Activated naive CD4-positive, alpha-beta T cell treated with anti-CD3 and anti-CD28 coated beads, Interleukin-2, amount 50 U/mL, for 24 hours (primary cell): ENCODE measurements at regions not wholly inside any gene's neighbourhood (a gene's known extent, or its start where the extent isn't known, plus 50 kb on each side); places are given as distances from the start of the nearest gene placed in this dataset.
"Not testable (repeated sequence)": the region's sequence is repeated elsewhere in the genome, so short reads cannot be mapped to it uniquely, and the experiment has no call there.

Experiments
- H3K27ac Mint-ChIP-seq: one replicate; pipeline ENCODE4 v1.8.0; 2021; ENCODE audit warnings: mild to moderate bottlenecking, mixed read lengths
- H3K27me3 Mint-ChIP-seq: one replicate; pipeline ENCODE4 v1.8.0; 2021; ENCODE audit warnings: mixed read lengths
- H3K36me3 Mint-ChIP-seq: one replicate; pipeline ENCODE4 v1.8.0; 2021; ENCODE audit warnings: mixed read lengths
- H3K4me1 Mint-ChIP-seq: one replicate; pipeline ENCODE4 v1.8.0; 2021; ENCODE audit warnings: mixed read lengths
- H3K4me3 Mint-ChIP-seq: one replicate; pipeline ENCODE4 v1.8.0; 2021; ENCODE audit warnings: mild to moderate bottlenecking, mixed read lengths
- H3K9me3 Mint-ChIP-seq: one replicate; pipeline ENCODE4 v1.8.0; 2021; ENCODE audit warnings: mixed read lengths

GRCh38 chr5:87199246-87199645 is 68.4 kb upstream of the RASA1 start:
- peaks cover 16% of the 10 kb centered on the region for H3K4me1 Mint-ChIP-seq
- not testable (repeated sequence) for H3K27me3 Mint-ChIP-seq, H3K9me3 Mint-ChIP-seq, H3K4me3 Mint-ChIP-seq, H3K27ac Mint-ChIP-seq, H3K36me3 Mint-ChIP-seq

- H3K4me1 Mint-ChIP-seq: peaks cover 12% of the 10 kb centered on the region
- not testable (repeated sequence) for H3K27me3 Mint-ChIP-seq, H3K27ac Mint-ChIP-seq, H3K9me3 Mint-ChIP-seq, H3K36me3 Mint-ChIP-seq, H3K4me3 Mint-ChIP-seq
Measured at GRCh38 chr5:87199704-87200103, 68.0 kb upstream of the RASA1 start.

- Mint-ChIP-seq H3K27me3 (no peaks in the 10 kb centered on the region), H3K27ac (no peak overlapping the region)
Measured at GRCh38 chr5:87210076-87210475, 57.6 kb upstream of the RASA1 start.

GRCh38 chr5:87210743-87211142 is 56.9 kb upstream of the RASA1 start:
- no peaks in the 10 kb centered on the region for H3K36me3 Mint-ChIP-seq
- H3K27ac Mint-ChIP-seq: peak overlapping the region; percentile 18
- H3K4me1 Mint-ChIP-seq: peaks cover 9% of the 10 kb centered on the region
- no peaks in the 10 kb centered on the region for H3K9me3 Mint-ChIP-seq
- no peaks in the 10 kb centered on the region for H3K27me3 Mint-ChIP-seq
- H3K4me3 Mint-ChIP-seq: no peak overlapping the region

More at GRCh38 chr5:87210076-87210475, 57.6 kb upstream of the RASA1 start:
- Mint-ChIP-seq H3K36me3 (no peaks in the 10 kb centered on the region), H3K4me1 (peaks cover 9% of the 10 kb centered on the region), H3K4me3 (no peak overlapping the region), H3K9me3 (no peaks in the 10 kb centered on the region)

- H3K4me3 Mint-ChIP-seq: no peak overlapping the region
- H3K27ac Mint-ChIP-seq: no peak overlapping the region
- no peaks in the 10 kb centered on the region for H3K27me3 Mint-ChIP-seq
- peaks cover 9% of the 10 kb centered on the region for H3K4me1 Mint-ChIP-seq
- H3K36me3 Mint-ChIP-seq: no peaks in the 10 kb centered on the region
- H3K9me3 Mint-ChIP-seq: no peaks in the 10 kb centered on the region
Measured at GRCh38 chr5:87211676-87212075, 56.0 kb upstream of the RASA1 start.

GRCh38 chr5:87212183-87212582 is 55.5 kb upstream of the RASA1 start:
- not testable (repeated sequence) for H3K9me3 Mint-ChIP-seq, H3K36me3 Mint-ChIP-seq, H3K27ac Mint-ChIP-seq, H3K27me3 Mint-ChIP-seq, H3K4me3 Mint-ChIP-seq, H3K4me1 Mint-ChIP-seq

GRCh38 chr5:87217480-87217879 is 50.2 kb upstream of the RASA1 start:
- H3K36me3 Mint-ChIP-seq, H3K4me1 Mint-ChIP-seq, H3K9me3 Mint-ChIP-seq, H3K4me3 Mint-ChIP-seq, H3K27ac Mint-ChIP-seq, H3K27me3 Mint-ChIP-seq: not testable (repeated sequence)
